SK-N-SH (cell line): ENCODE measurements at regions not wholly inside any gene's neighbourhood (a gene's known extent, or its start where the extent isn't known, plus 50 kb on each side); places are given as distances from the start of the nearest gene placed in this dataset.

Source experiments
- CTCF ChIA-PET: fragments of 300-600, 350-600 bp; formaldehyde crosslinking; extraction: SDS; loops from one replicate; lab custom pipeline; 2021; lab: Yijun Ruan, JAX
- POLR2A ChIA-PET: fragments of 350-600 bp; sonication (Branson Sonifier 250); formaldehyde crosslinking; extraction: SDS; loops from one replicate; lab custom pipeline; 2020; ENCODE audit warnings: antibody characterized with exemption, inconsistent platforms; lab: Yijun Ruan, JAX
- DNase-seq: peaks from one replicate; pipeline ENCODE4 v3.0.0; 2012
- H2AFZ ChIP-seq: fragments of 200-600 bp; sonication (generic); 2 replicates; pipeline ENCODE4 v1.8.1; 2016; ENCODE audit warnings: antibody characterized with exemption, mild to moderate bottlenecking, low read depth
- H3F3A ChIP-seq: fragments of 200-600 bp; sonication (generic); replicated peaks from 2 replicates; pipeline ENCODE3; 2016; ENCODE audit warnings: antibody characterized with exemption, mild to moderate bottlenecking; ENCODE audit not compliant: insufficient read depth
- H3K27ac ChIP-seq, 2 experiments: fragments of 200-500 bp in 1 of 2; fragments of 200-600 bp in 1 of 2; sonication (Bioruptor generic) in 1 of 2; sonication (generic), shearing (Covaris generic) in 1 of 2; 2 replicates each; pipeline versions ENCODE4 v1.5.1 to v1.6.1; 2014 to 2016; ENCODE audit warnings: low read depth in 2 of 2, inconsistent platforms in 1 of 2, low read length in 1 of 2, mild to moderate bottlenecking in 1 of 2, mixed read lengths in 1 of 2
- H3K27me3 ChIP-seq: fragments of 200-600 bp; sonication (generic), shearing (Covaris generic); 2 replicates; pipeline ENCODE4 v1.6.1; 2016; ENCODE audit warnings: mixed run types; ENCODE audit not compliant: insufficient read depth
- H3K36me3 ChIP-seq, 2 experiments: fragments of 200-500 bp in 1 of 2; fragments of 200-600 bp in 1 of 2; sonication (Bioruptor generic) in 1 of 2; sonication (generic) in 1 of 2; replicated peaks in 1 of 2; 2 replicates each; pipeline versions ENCODE3 to v1.5.1; 2014 to 2016; ENCODE audit warnings: low read length in 1 of 2, mild to moderate bottlenecking in 1 of 2; ENCODE audit not compliant: insufficient read depth in 2 of 2, control insufficient read depth in 1 of 2
- H3K4me1 ChIP-seq, 2 experiments: fragments of 200-500 bp in 1 of 2; fragments of 200-600 bp in 1 of 2; sonication (Bioruptor generic) in 1 of 2; sonication (generic), shearing (Covaris generic) in 1 of 2; 2 replicates each; pipeline versions ENCODE4 v1.5.1 to v1.6.1; 2014 to 2016; ENCODE audit warnings: low read depth in 1 of 2, low read length in 1 of 2, mixed run types in 1 of 2; ENCODE audit not compliant: insufficient read depth in 2 of 2, control insufficient read depth in 1 of 2
- H3K4me2 ChIP-seq: fragments of 200-600 bp; sonication (generic), shearing (Covaris generic); 2 replicates; pipeline ENCODE4 v1.6.1; 2017; ENCODE audit warnings: mixed run types
- H3K4me3 ChIP-seq, 2 experiments: fragments of 200-500 bp in 1 of 2; fragments of 200-600 bp in 1 of 2; sonication (Bioruptor generic) in 1 of 2; sonication (generic), shearing (Covaris generic) in 1 of 2; 2 replicates each; pipeline versions ENCODE4 v1.5.1 to v1.8.1; 2014 to 2016; ENCODE audit warnings: low read depth in 2 of 2, inconsistent platforms in 1 of 2, low read length in 1 of 2, mild to moderate bottlenecking in 1 of 2, mixed read lengths in 1 of 2, moderate library complexity in 1 of 2
- H3K79me2 ChIP-seq: fragments of 200-600 bp; sonication (generic); 2 replicates; pipeline ENCODE4 v1.8.1; 2017; ENCODE audit warnings: mild to moderate bottlenecking; ENCODE audit not compliant: insufficient read depth
- H3K9ac ChIP-seq: fragments of 200-600 bp; sonication (generic); 2 replicates; pipeline ENCODE4 v1.6.1; 2017; ENCODE audit warnings: mixed run types
- H3K9me2 ChIP-seq: fragments of 200-600 bp; sonication (generic); 2 replicates; pipeline ENCODE4 v1.6.1; 2017; ENCODE audit warnings: mixed run types
- H3K9me3 ChIP-seq: fragments of 200-600 bp; sonication (generic); 2 replicates; pipeline ENCODE4 v1.6.1; 2017; ENCODE audit warnings: mixed run types, mild to moderate bottlenecking, moderate library complexity
- H4K20me1 ChIP-seq: fragments of 200-600 bp; sonication (generic); 2 replicates; pipeline ENCODE4 v1.6.1; 2017; ENCODE audit warnings: mild to moderate bottlenecking, mixed run types; ENCODE audit not compliant: insufficient read depth
- CHD2 ChIP-seq: fragments of 150-350 bp; IDR thresholded peaks from 2 replicates; pipeline ENCODE4 v1.6.1; 2018; ENCODE audit warnings: low read length; ENCODE audit not compliant: partially characterized antibody
- EP300 ChIP-seq, 2 experiments: IDR thresholded peaks; 2 replicates each; pipeline versions ENCODE4 v1.4.0 to v1.6.1; 2012; ENCODE audit warnings: borderline replicate concordance in 1 of 2, low read depth in 1 of 2, low read length in 1 of 2
- FOXM1 ChIP-seq: IDR thresholded peaks from 2 replicates; pipeline ENCODE4 v1.4.0; 2012; ENCODE audit warnings: low read depth, mild to moderate bottlenecking
- GABPA ChIP-seq: IDR thresholded peaks from 2 replicates; pipeline ENCODE4 v1.4.0; 2012; ENCODE audit warnings: low read depth, mild to moderate bottlenecking
- MEF2A ChIP-seq: IDR thresholded peaks from 2 replicates; pipeline ENCODE4 v1.4.0; 2012; ENCODE audit warnings: low read depth, borderline replicate concordance
- MXI1 ChIP-seq: IDR thresholded peaks from 2 replicates; pipeline ENCODE4 v1.6.1; 2012; ENCODE audit warnings: mild to moderate bottlenecking, low read depth, low read length, improper control_type of control experiment
- POLR2AphosphoS5 ChIP-seq: IDR thresholded peaks from 2 replicates; pipeline ENCODE4 v1.6.1; 2012; ENCODE audit warnings: low read depth, low read length
- RCOR1 ChIP-seq: fragments of 150-350 bp; IDR thresholded peaks from 2 replicates; pipeline ENCODE4 v1.6.1; 2017; ENCODE audit warnings: antibody characterized with exemption, low read length
- REST ChIP-seq: IDR thresholded peaks from 2 replicates; pipeline ENCODE4 v1.6.1; 2012; ENCODE audit warnings: mild to moderate bottlenecking, low read depth, low read length, moderate library complexity
- RXRA ChIP-seq: IDR thresholded peaks from 2 replicates; pipeline ENCODE4 v1.4.0; 2012; ENCODE audit warnings: low read depth, mild to moderate bottlenecking, borderline replicate concordance
- SIN3A ChIP-seq: IDR thresholded peaks from 2 replicates; pipeline ENCODE4 v1.6.1; 2012; ENCODE audit warnings: low read depth, mild to moderate bottlenecking, low read length, moderate library complexity, borderline replicate concordance
- SMC3 ChIP-seq: IDR thresholded peaks from 2 replicates; pipeline ENCODE4 v1.6.1; 2012; ENCODE audit warnings: low read depth, low read length, improper control_type of control experiment
- TEAD4 ChIP-seq: IDR thresholded peaks from 2 replicates; pipeline ENCODE4 v1.4.0; 2012; ENCODE audit warnings: mild to moderate bottlenecking, borderline replicate concordance; ENCODE audit not compliant: insufficient read depth
- USF2 ChIP-seq: fragments of 150-350 bp; IDR thresholded peaks from 2 replicates; pipeline ENCODE4 v1.6.1; 2017; ENCODE audit warnings: antibody characterized with exemption, low read length, low read depth, borderline replicate concordance
- ZBTB33 ChIP-seq: IDR thresholded peaks from 2 replicates; pipeline ENCODE4 v1.4.0; 2012; ENCODE audit warnings: low read depth, borderline replicate concordance
- WGBS: methylation state at CpG from one replicate; pipeline ENCODE4 v1.1.6; 2017; ENCODE audit warnings: low lambda C conversion rate; 5-methylcytosine and 5-hydroxymethylcytosine counted together

GRCh38 chr13:38166116-38166515 lies 183.5 kb upstream of the UFM1 start:
- ChIA-PET CTCF (no interaction called here), POLR2A (no interaction called here)
- no peaks in the 10 kb centered on the region for H3F3A ChIP-seq
- no peaks in the 10 kb centered on the region for H3K9me3 ChIP-seq
- H3K36me3 ChIP-seq = no peaks in the 10 kb centered on the region
- no peak overlapping the region for H3K4me3 ChIP-seq
- DNase-seq = no peak
- H3K79me2 ChIP-seq = no peaks in the 10 kb centered on the region
- no peaks in the 10 kb centered on the region for H3K27me3 ChIP-seq
- 44% methylated on average over 2 of the region's 2 CpGs for WGBS
- H3K4me1 ChIP-seq = no peaks in the 10 kb centered on the region
- no peak overlapping the region for H3K9ac ChIP-seq
- no peak overlapping the region for H3K27ac ChIP-seq
- H3K9me2 ChIP-seq = no peaks in the 10 kb centered on the region
- no peak for TF ChIP-seq SIN3A
- TF ChIP-seq SMC3 = no peak
- TF ChIP-seq TEAD4 = no peak
- no peak for TF ChIP-seq CHD2
- no peak for TF ChIP-seq USF2
- no peak for TF ChIP-seq MEF2A
- TF ChIP-seq FOXM1 = no peak
- no peak for TF ChIP-seq MXI1
- TF ChIP-seq ZBTB33 = no peak
- no peaks in the 10 kb centered on the region for H4K20me1 ChIP-seq
- no peak overlapping the region for H3K4me2 ChIP-seq
- H2AFZ ChIP-seq = no peak overlapping the region

- POLR2A ChIA-PET = no interaction called here
- H3K9me2 ChIP-seq = no peaks in the 10 kb centered on the region
- H2AFZ ChIP-seq = no peak overlapping the region
- DNase-seq = no peak
- H3K4me1 ChIP-seq = no peaks in the 10 kb centered on the region
- H3K79me2 ChIP-seq = no peaks in the 10 kb centered on the region
- no peaks in the 10 kb centered on the region for H3K9me3 ChIP-seq
- no peaks in the 10 kb centered on the region for H3K27me3 ChIP-seq
- H3K27ac ChIP-seq = no peak overlapping the region
- H3K4me2 ChIP-seq = no peak overlapping the region
- CTCF ChIA-PET = no interaction called here
- no peaks in the 10 kb centered on the region for H3K36me3 ChIP-seq
- WGBS = 6% methylated on average over 3 of the region's 3 CpGs
- TF ChIP-seq SIN3A (no peak), GABPA (no peak), EP300 (IDR thresholded peaks at IDR 0.05; ENCODE audit: borderline replicate concordance in 1 of 2, low read depth in 1 of 2, low read length in 1 of 2) (no peak), RCOR1 (no peak), POLR2AphosphoS5 (no peak), MEF2A (no peak), CHD2 (no peak), REST (no peak), TEAD4 (no peak), RXRA (no peak)
- no peaks in the 10 kb centered on the region for H3F3A ChIP-seq
- H4K20me1 ChIP-seq = no peaks in the 10 kb centered on the region
- H3K9ac ChIP-seq = no peak overlapping the region
- no peak overlapping the region for H3K4me3 ChIP-seq
Observed at GRCh38 chr13:38160131-38160530, 189.5 kb upstream of the UFM1 start.
